Uterus (tissue), 3 donors: ENCODE measurements at regions not wholly inside any gene's neighbourhood (a gene's known extent, or its start where the extent isn't known, plus 50 kb on each side); places are given as distances from the start of the nearest gene placed in this dataset.

ENCODE experiments used
- DNase-seq, 2 donors: peaks; one replicate each; pipeline ENCODE4 v3.0.0-alpha.2; 2019 to 2020
- H3K27ac ChIP-seq, 2 donors: fragments of 200-600 bp; sonication (generic); 1 replicate in 1 of 2; 2 replicates in 1 of 2; pipeline ENCODE4 v1.5.1; 2016 to 2018
- H3K27me3 ChIP-seq, 2 donors: fragments of 200-600 bp; sonication (generic); one replicate each; pipeline ENCODE4 v1.5.1; 2018 to 2019; ENCODE audit warnings: control low read depth in 1 of 2
- H3K36me3 ChIP-seq, 2 donors: fragments of 200-600 bp; sonication (generic); one replicate each; pipeline ENCODE4 v1.5.1; 2019; ENCODE audit warnings: control low read depth in 1 of 2
- H3K4me1 ChIP-seq, 2 donors: fragments of 200-600 bp; sonication (generic); one replicate each; pipeline ENCODE4 v1.5.1; 2018 to 2019; ENCODE audit warnings: control low read depth in 1 of 2
- H3K4me3 ChIP-seq, 2 donors: fragments of 200-600 bp; sonication (generic); 1 replicate in 1 of 2; 2 replicates in 1 of 2; pipeline ENCODE4 v1.5.1; 2018 to 2019; ENCODE audit warnings: mild to moderate bottlenecking in 1 of 2
- H3K9me3 ChIP-seq, 2 donors: fragments of 200-600 bp; sonication (generic); one replicate each; pipeline ENCODE4 v1.5.1; 2019; ENCODE audit warnings: control low read depth in 1 of 2
- CTCF ChIP-seq, 4 experiments: fragments of 200-600 bp in 2 of 4; fragments of 450-650 bp in 2 of 4; sonication (generic) in 2 of 4; IDR thresholded peaks; one replicate each; pipeline ENCODE4 v1.5.1; 2016 to 2019; ENCODE audit warnings: antibody characterized with exemption in 4 of 4, mild to moderate bottlenecking in 2 of 4, moderate library complexity in 1 of 4
- POLR2A ChIP-seq, 2 donors: fragments of 450-650 bp; IDR thresholded peaks; one replicate each; pipeline ENCODE4 v1.6.1; 2016; ENCODE audit warnings: antibody characterized with exemption in 2 of 2, mild to moderate bottlenecking in 1 of 2, moderate library complexity in 1 of 2
- intact Hi-C: fragments of 100-400 bp; cut with DNase I; formaldehyde crosslinking; loops from one replicate; pipeline ENCODE4 v1.15.1; 2023; ENCODE audit warnings: low total_unique reads
- donor health status: DM: yes; HTN: yes; CAD: no.

DNA sequence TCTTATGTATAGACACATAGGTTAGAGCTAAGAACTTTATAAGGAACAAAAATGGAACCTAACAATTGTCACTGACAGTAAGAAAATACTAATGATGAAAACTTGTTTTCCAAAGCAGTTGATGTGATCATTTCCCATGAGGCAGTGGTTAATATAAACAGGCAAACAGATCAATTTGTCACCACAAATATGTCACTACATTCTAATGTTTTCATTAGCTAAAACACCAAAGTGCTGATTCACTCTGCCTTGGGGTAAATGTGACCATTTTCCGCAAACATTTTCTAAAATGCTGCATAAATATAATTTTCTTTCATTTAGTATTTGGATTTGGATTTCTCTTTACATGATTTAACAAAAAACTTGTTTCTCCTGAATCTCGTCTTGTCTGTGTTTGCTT lies 408.9 kb upstream of the CTSO start:
- no peaks in the 10 kb centered on the region for H3K9me3 ChIP-seq
- no peak overlapping the region for H3K27ac ChIP-seq
- no peaks in the 10 kb centered on the region for H3K4me1 ChIP-seq
- intact Hi-C loops, result no loop called here
- no peak overlapping the region for H3K4me3 ChIP-seq
- DNase-seq, result no peak
- TF ChIP-seq POLR2A (IDR thresholded peaks at IDR 0.05) (no peak), CTCF (IDR thresholded peaks at IDR 0.05) (no peak)
- no peaks in the 10 kb centered on the region for H3K27me3 ChIP-seq
- H3K36me3 ChIP-seq, result no peaks in the 10 kb centered on the region

DNA sequence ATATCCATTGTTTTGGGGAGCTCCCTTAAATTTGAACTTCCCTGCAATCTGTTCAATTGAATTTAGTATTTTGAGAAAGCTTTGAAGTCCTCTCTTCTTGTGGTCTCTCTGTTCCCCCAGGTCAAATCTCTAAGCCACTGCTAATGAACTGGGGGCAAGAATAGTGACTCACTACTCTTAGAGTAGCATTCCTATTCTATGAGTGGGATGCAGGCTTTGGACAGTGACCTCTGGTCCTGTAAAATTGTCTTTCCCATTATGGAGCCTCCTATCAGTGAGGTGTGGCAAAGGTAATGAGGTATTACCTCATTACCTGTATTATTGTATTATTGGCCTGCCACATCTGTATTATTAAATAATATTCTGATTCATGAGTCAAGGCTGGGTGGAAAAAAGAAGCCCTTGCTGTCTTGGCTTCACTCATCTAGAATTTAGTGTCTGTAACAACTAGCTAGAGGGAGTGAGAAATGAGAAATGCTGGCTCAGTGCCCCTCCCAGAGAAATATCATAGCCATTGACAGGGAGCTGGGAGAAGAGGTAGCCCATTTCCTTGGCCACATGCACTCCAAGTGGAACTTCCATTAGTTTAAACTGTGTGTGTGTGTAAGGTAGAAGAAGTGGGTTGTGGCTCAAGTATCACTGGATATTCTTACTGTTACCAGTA lies 393.9 kb upstream of the CTSO start:
- H3K27me3 ChIP-seq, result no peaks in the 10 kb centered on the region
- intact Hi-C loops, result no loop called here
- TF ChIP-seq CTCF (IDR thresholded peaks at IDR 0.05) (no peak), POLR2A (IDR thresholded peaks at IDR 0.05) (no peak)
- no peaks in the 10 kb centered on the region for H3K9me3 ChIP-seq
- H3K4me1 ChIP-seq, result no peaks in the 10 kb centered on the region
- H3K4me3 ChIP-seq, result no peak overlapping the region
- no peak overlapping the region for H3K27ac ChIP-seq
- DNase-seq, result no peak
- no peaks in the 10 kb centered on the region for H3K36me3 ChIP-seq

GRCh38 chr4:156346959-156347385 lies 393.3 kb upstream of the CTSO start:
- Histone ChIP-seq H3K9me3 (no peaks in the 10 kb centered on the region), H3K4me1 (no peaks in the 10 kb centered on the region), H3K27me3 (no peaks in the 10 kb centered on the region), H3K36me3 (no peaks in the 10 kb centered on the region), H3K27ac (no peak overlapping the region), H3K4me3 (no peak overlapping the region)
- DNase-seq, result no peak
- intact Hi-C loops, result no loop called here
- no peak for TF ChIP-seq POLR2A (IDR thresholded peaks at IDR 0.05)
- no peak for TF ChIP-seq CTCF (IDR thresholded peaks at IDR 0.05)

DNA sequence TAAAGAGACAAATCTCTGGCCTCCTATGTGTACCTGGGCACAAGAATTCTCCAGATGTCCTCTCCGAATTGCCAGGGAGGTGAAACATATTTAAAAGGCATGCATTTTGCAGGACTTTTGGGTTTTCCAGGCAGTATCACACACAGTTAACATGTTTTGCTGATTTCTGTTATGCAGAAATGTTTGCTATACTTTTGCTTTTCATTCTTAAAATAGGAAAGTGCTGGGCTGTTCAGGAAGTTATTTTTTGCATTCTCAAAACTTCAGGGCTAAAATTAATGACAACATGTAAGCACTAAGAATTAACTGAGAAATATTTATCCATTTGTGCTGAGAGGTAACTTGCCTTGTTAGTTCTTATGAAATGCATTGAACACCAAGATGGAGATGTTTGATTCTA lies 390.7 kb upstream of the CTSO start:
- intact Hi-C loops, result no loop called here
- Histone ChIP-seq H3K4me1 (no peaks in the 10 kb centered on the region), H3K9me3 (no peaks in the 10 kb centered on the region), H3K27ac (no peak overlapping the region), H3K27me3 (no peaks in the 10 kb centered on the region), H3K4me3 (no peak overlapping the region), H3K36me3 (no peaks in the 10 kb centered on the region)
- no peak for DNase-seq
- TF ChIP-seq CTCF (IDR thresholded peaks at IDR 0.05), result no peak
- TF ChIP-seq POLR2A (IDR thresholded peaks at IDR 0.05), result no peak

GRCh38 chr4:156336511-156336910 lies 382.8 kb upstream of the CTSO start:
- intact Hi-C loops, result no loop called here
- Histone ChIP-seq H3K27me3 (no peaks in the 10 kb centered on the region), H3K36me3 (no peaks in the 10 kb centered on the region), H3K9me3 (no peaks in the 10 kb centered on the region), H3K27ac (no peak overlapping the region), H3K4me3 (no peak overlapping the region), H3K4me1 (no peaks in the 10 kb centered on the region)
- no peak for TF ChIP-seq POLR2A (IDR thresholded peaks at IDR 0.05)
- no peak for DNase-seq

GRCh38 chr4:156335721-156336120 lies 382.1 kb upstream of the CTSO start:
- Histone ChIP-seq H3K4me3 (no peak overlapping the region), H3K36me3 (no peaks in the 10 kb centered on the region), H3K9me3 (no peaks in the 10 kb centered on the region), H3K4me1 (no peaks in the 10 kb centered on the region), H3K27ac (no peak overlapping the region), H3K27me3 (no peaks in the 10 kb centered on the region)
- DNase-seq, result no peak
- intact Hi-C loops, result no loop called here
- TF ChIP-seq POLR2A (IDR thresholded peaks at IDR 0.05) (no peak), CTCF (IDR thresholded peaks at IDR 0.05) (no peak)
